Body of pancreas (tissue), 4 donors: ENCODE measurements at regions not wholly inside any gene's neighbourhood (a gene's known extent, or its start where the extent isn't known, plus 50 kb on each side); places are given as distances from the start of the nearest gene placed in this dataset.

ENCODE experiments used
- POLR2A ChIP-seq, 3 donors: fragments of 450-650 bp; IDR thresholded peaks; one replicate each; pipeline ENCODE4 v1.6.1; 2016; ENCODE audit warnings: antibody characterized with exemption in 3 of 3, mild to moderate bottlenecking in 2 of 3
- TF ChIP-seq, protein P1 (sequence below), 7 experiments: fragments of 450-650 bp in 4 of 7; fragments of 200-600 bp in 3 of 7; sonication (generic) in 3 of 7; IDR thresholded peaks; one replicate each; pipeline ENCODE4 v1.5.1; 2016 to 2019; ENCODE audit warnings: antibody characterized with exemption in 7 of 7

DNA sequence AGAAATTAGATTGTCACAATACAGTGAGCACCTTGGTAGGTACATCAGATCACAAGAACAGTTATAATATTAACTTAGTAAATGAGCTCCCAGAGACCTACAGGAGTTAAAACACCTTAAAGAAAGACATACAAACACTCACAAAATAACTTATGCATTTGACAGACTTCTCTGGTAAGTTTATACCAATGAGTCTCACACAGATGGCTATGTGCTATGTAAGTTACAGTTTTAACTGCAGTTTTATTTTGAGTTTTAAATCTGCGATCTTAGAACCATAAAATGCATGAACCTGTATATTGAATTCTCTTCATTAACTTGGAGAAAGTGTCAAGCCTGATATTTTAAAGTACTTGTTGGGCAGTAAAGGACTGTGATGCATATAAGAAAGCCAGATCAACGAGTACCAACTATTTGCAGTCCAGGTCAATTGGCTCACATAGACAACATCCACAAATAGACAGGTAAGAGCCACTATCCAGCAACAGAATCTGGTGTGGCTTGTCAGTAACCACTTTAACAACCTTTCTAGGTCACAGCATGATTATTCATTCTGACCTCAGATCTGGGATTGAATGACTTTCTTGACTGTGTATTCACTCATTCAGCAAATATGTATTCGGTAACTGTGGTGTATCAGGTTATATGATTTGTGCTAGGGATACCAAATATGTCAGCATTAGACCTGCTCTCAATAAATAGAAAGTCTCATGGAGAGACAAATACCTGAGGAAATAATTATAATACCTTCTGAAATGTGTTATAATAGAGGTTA is 856.6 kb upstream of the MGAT4C start:
- TF ChIP-seq, protein P1, sequence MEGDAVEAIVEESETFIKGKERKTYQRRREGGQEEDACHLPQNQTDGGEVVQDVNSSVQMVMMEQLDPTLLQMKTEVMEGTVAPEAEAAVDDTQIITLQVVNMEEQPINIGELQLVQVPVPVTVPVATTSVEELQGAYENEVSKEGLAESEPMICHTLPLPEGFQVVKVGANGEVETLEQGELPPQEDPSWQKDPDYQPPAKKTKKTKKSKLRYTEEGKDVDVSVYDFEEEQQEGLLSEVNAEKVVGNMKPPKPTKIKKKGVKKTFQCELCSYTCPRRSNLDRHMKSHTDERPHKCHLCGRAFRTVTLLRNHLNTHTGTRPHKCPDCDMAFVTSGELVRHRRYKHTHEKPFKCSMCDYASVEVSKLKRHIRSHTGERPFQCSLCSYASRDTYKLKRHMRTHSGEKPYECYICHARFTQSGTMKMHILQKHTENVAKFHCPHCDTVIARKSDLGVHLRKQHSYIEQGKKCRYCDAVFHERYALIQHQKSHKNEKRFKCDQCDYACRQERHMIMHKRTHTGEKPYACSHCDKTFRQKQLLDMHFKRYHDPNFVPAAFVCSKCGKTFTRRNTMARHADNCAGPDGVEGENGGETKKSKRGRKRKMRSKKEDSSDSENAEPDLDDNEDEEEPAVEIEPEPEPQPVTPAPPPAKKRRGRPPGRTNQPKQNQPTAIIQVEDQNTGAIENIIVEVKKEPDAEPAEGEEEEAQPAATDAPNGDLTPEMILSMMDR (IDR thresholded peaks at IDR 0.05), result no peak
- no peak for TF ChIP-seq POLR2A (IDR thresholded peaks at IDR 0.05)
